GM19238 (cell line): ENCODE measurements at regions not wholly inside any gene's neighbourhood (a gene's known extent, or its start where the extent isn't known, plus 50 kb on each side); places are given as distances from the start of the nearest gene placed in this dataset.

Experiments used
- DNase-seq: peaks from one replicate; pipeline ENCODE4 v3.0.0; 2011; ENCODE audit warnings: low spot score; ENCODE audit not compliant: insufficient read length

DNA sequence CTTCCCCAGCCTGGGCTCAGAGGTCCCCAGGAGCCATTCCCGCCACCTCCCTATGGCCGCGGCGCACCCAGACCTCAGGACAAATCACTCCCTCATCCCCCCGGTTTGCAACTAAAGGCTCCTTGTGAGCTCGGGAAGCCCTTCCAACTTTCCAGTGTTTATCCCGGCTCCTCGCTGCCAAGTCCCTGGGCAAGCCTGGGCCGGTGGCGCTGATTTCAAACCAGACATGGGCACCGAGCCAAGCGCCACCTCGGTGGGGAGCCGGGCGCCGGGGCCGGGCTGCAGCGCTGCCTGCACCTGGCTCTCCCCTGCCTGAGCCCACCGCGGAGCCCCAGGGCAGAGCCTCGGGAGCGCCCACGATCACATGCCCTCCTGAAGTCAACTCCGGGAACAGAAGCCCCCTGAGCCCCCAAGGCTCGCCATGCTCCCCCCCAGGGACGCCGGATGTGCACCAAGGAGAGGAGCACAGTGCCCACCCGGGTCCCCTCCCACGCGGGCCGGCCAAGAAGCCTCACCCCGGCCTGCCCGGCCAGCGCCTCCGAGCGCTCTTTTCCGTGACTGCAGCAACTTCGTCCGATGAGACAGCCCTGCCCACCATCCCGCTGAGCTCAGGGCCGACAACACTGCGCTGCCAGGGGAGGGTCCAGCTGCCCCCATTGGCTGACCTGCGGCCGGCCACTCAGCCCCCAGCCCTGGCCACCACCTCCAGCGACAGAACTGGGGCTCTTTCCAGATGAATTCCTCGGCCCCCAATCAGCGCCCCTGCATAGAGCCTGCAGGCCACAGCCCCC lies 50.0 kb downstream of the NCOR2 start:
- DNase-seq = no peak

DNA sequence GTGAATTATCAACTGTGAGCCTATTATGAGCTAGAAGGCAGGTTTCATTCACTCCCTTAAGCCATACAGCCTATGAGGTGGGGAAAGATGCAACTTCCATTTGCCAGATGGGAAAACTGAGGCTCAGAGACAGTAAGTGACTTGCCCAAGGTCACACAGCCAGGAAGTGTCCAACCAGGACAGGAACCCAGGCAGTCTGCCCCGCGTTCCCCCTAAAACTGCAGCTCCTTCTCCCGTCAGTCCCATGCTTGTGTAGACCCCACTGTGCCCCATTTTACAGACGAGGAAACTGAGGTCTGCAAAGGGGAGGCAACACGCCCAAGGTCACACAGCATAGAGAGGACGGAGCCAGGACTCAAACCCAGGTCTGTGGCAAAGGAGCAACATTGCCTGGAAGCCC lies 50.6 kb downstream of the NCOR2 start:
- no peak for DNase-seq

DNA sequence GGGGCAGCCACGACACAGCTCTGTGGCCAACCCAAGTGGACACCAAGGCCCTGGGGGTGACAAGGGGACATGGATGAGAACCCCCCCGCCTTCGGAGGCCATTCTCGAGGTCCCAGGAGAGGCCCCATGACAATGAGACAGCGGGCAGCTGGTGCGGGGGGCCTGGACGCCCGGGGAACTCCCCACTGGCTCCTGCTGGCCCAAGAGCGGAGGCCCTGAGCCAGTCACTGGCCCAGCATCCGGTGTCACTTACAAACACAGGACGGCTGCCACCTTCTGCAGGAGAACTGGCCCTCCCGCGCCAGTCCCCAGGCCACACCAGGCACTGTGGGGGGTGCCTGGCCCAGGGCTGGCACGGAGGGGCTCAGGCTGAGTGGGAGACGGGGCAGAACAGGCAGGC lies 51.4 kb downstream of the NCOR2 start:
- DNase-seq = no peak

DNA sequence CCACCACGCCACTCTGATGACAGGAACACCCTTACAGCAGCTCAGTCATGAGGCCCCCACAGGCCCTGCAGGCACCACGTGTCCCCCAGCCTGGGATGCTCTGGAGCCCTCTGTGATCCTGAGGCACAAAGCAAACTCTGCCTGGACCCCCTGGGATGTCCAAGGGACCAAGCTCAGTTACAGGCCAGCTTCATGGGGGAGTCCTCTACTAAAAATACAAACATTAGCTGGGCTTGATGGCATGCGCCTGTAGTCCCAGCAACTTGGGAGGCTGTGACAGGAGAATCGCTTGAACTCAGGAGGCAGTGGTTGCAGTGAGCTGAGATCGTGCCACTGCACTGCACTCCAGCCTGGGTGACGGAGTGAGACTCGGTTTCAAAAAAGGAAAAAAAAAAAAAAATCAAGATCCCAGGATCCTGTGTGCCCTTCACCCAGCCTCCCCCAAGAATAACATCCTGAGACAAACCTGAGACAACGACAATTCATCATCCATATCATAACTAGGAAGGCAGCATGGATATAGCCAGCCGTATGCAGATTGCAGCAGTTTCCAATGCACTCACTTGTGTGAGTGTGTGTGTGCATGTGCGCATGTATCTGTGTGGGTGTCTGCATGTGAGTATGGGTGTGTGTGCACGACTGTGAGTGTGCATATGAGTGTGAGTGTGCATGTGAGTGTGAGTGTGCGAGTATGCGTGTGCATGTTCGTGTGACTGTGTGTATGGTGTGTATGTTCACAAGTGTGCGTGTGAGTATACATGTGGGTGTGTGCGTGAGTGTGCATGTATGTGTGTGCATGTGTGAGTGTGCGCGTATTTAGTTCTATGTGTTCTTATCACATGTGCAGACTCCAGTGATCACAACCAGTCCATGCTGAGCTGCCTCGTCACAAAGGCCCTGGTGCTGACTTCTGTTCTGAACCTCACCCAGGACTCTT lies 52.1 kb downstream of the NCOR2 start:
- DNase-seq = no peak

DNA sequence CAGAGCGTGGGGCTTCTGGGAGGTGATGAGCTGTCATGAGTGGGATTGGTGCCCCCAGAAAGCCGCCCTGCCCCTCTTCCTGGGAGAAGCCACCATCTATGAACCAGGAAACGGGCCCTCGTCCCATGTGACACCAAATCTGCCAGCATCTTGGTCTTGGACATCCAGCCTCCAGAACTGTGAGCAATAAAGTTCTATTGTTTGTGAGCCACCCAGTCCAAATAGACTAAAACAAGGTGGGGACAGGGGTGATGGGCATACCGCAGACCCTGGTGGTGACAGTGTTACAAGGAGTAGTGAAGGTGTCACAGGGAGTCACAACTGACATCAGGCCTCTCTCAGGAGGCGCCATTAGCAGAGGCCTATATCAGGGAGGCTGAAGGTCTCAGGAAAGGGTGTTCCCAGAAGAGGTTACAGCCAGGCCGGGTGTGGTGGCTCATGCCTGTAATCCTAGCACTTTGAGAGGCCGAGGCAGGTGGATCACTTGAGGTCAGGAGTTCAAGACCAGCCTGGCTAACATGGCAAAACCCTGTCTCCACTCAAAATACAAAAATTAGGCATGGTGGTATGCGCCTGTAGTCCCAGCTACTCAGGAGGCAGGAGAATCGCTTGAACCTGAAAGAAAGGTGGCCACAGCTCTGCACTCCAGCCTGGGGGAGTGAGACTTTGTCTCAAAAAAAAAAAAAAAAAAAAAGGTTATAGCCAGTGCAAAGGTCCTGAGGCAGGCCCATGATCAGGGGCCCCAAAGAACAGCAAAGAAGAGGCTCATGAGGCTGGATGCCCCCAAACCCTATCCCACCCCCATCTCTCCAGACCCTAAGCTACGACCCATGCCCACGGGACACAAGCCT lies 53.0 kb downstream of the NCOR2 start:
- DNase-seq = no peak

DNA sequence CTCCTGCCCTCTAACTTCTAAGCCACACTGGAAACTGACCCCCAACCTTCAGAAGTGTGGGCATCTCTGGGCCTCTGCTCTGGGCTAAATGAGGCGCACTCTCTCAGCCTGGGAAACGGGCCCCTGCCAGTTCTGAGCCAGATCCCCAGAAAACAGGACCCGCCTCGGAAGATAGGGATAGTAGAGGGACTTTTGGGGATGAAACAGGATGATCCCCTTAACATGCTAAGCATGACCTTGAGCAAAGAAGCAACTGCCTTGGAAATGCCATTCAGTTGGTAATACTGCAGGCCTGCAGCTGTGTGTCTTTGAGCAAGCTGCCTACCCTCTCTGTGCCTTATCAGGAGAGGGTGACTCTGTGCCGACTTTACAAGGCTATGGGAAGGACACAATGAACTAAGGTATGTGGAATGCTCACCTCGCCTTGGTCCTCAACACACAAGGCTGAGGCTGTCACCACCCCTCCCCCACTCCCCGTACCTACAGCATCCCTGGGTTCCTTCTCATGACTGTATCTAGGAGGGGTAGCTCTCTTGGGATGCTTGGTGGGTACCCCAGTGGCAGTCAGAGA lies 54.0 kb downstream of the NCOR2 start:
- no peak for DNase-seq

DNA sequence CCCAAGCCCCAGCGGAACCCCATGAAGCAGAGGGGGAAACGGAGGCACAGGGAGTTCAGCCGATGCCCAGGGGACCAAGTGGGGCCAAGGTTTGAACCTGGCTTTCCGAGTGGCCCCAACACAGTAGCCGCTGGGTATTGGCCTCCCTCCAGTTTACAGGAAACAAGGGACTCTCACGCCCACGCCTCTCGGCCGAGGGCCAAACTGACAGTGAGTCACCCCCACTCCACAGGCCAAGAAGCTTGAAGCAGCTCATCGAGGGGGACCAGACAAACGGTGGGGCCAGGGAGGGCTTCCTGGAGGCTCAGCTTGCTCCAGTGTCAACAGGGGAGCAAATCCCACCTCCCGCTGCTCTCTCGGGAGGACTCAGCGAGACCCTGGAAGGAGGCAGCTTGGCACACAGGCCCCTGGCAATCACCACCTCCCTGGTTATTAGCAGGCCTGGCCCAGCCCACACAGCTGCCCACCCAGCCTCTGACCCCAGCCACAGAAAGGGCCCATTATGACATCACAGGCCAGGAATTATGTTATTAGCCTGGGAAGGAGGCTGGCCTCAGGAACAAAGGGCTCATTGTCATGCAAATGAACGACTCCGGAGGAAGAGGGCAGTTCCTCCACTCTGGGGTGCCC lies 54.6 kb downstream of the NCOR2 start:
- no peak for DNase-seq

DNA sequence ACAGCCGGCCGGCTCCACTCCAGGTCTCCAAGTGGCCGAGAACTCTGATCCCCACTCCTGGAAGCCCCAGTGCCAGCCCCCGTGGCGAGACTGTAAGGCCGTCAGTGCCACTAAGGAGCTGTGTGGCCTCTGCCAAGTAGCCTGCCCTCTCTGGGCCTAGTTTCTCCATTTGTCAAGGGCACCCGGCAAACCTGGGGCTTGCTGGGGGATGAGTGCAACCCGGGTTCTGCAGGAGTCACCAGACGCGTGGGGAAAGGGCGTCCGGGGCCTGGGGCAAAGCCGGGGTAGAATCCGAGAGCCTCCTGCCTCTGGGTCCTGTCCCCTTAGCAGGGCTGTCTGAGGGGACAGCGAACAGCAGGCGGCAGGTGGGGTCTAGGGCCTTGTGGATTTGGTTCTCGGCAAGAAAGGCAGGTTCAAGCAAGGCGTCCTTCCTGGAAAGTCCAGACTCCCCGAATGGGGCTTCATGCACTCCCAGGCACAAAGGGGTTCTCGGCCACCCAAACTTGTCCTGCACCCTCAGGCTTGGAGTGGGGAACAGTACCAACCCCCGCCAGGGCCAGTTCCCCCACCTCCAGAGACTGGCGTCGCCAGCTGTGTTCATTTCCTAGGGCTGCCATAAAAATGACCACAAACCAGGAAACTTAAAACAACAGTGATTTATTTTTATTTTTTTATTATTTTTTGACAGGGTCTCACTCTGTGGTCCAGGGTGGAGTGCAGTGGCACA lies 56.0 kb downstream of the NCOR2 start:
- DNase-seq = no peak

DNA sequence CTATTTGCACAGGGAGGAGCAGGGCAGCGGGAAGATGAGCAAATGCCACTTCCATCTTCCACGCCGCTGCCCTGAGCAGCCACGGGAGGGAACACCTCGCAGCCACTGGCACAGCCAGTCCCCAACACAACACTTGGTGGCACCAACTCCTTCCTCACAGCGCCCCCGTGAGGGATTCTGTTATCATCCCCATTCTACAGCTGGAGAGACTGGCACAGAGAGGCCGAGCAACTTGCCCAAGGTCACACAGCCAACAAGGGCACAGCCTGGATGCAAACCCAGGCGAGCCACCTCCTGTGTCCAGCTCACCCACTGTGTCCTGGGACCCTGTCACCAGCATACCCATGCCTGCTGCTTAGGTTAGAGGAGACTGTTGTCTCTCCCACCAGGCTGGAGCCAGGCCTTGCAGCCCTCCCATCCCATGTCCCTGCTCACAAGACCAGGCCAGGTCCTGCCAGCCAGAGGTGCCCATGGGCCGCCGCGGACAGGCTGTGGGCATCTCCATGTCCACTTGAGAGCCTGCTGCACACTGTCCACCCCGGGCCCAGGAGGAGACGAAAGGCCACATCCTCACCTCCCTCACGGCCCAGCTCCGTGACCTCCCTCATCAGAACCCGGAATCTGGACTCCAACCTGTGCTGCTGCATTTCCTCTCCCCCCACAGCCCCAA lies 57.0 kb downstream of the NCOR2 start:
- no peak for DNase-seq

DNA sequence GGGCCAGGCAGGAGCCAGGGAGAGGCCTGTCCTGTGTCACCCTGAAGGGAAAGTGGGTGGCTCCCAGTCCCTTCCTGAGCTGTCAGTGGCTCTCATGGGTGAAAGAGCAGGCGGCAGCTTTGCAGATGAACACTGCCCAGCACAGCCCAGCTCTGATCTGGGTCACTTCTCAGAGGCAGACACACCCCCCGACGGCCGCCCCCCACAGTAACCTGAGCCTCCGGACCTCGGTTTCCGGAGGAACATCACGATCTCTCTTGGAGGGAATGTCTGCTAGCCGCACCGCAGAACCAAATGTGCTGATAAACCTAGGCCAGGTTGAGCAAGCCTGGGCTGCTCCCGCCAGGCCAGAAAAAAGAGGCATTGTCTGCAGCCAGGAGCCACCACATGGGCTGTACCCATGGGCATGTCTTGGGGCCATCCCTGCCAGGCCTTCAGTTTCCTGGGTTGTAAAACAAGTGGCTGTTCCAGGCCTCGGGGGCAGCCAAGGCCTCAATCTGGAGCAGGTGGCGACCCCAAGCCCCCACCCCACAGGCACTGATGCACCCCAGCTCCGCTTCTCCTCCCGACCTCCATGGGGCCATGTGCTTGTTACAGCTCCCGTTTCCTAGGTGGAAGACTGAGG lies 57.6 kb downstream of the NCOR2 start:
- no peak for DNase-seq

DNA sequence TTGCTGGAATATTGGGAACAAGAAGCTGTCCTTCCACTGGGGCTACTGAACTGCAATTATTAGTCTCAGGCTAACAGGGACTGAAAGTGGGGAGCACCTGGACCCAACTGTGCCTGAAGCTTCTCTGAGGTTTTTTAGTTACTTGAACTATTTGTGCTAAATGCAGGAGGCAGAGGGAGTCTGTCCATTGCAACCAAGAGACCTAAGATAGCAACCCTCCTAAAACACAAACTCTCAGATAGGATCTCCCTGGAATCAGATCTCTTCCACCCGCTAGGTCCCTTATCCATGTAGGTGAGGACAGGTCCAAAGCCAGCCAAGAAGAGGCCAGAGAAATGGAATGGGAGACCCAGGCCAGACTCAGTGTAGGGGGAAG lies 58.1 kb downstream of the NCOR2 start:
- no peak for DNase-seq

DNA sequence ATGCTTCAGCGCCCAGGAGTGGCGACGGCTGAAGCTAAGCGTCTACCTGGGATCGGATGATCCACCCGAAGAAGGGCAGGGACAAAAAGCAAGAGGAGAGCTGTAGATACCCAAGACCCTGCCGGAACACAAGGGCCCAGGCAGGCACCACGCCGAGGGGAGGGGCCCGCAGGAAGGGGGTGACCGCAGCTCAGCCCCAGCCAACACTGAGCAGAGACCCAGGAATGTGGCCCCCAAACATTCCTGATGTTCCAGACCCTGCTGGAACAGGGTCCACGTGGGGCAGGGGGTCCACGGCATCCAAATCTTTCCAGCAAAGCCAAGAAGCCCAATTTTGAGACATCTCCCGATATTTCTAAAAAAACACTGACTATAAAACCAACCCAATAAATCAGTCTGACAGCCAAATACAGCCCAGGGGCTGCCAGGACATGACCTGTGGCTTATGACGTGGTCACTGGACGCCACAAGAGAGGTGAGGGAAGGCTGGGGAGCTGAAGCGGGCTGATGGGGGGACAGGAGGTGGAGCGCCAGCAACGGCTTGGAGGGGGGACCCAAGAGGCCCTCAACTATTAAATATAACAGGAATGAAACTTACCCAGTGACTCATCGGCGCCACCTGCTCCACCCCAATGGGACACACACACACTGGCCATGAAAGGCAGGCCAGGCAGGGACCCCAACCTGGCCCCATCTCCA lies 58.9 kb downstream of the NCOR2 start:
- DNase-seq = no peak

DNA sequence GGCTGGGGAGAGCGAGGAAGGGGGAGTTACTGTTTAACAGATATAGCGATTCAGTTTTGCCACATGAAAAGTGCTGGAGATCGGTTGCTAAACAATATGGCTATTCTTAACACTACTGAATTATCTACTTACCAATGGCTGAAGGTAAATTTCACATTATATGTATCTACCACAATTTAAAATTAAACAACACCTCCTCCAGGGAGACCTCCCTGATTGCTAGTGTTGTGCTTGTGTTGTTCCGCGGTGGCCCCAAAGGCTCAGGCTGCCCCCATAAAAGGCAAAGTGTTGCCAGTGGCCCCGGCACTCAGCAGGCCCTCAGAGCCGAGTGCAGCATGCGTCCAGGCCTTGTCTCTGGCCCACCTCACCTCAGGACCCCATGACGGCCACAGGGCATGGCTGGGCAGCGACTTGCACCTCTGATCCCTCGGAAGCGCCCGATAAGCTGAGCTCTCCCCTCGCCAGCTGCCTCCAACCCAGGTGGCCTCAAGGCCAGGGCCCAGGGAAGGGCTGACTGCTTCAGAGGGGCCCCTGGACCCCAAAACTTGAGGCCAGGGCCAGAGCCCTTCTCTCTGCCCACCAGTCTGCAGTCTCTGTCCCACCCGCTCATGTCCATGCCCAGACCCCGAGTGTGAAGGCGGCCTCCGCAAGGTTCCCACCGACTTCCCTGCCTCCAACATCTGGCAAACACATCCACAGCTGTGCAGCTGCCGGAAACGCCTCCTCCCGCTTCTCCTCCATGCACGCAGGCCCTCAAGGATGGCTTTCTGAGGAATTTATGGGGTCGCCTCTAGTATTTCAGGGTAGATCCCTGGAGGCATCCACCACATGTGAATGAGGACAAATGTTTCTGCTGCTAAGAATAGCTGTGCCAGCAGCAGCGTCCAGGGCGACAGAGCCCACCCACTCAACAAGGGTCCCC lies 60.0 kb downstream of the NCOR2 start:
- no peak for DNase-seq

DNA sequence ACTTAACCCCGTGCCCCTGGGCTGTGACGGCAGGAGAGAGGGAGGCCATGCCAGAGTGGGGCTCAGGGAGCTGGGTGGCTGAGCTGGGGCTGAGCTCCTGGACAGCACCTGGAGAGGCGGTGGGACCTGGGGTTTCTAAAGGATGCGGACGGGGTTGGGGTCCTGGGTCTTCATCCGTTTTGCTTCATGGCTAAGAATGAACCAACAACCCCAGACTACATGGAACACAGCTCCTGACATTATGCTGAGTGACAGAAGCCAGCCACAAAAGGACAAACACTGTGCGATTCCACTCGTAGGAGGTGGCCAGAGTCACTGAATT lies 60.6 kb downstream of the NCOR2 start:
- no peak for DNase-seq

DNA sequence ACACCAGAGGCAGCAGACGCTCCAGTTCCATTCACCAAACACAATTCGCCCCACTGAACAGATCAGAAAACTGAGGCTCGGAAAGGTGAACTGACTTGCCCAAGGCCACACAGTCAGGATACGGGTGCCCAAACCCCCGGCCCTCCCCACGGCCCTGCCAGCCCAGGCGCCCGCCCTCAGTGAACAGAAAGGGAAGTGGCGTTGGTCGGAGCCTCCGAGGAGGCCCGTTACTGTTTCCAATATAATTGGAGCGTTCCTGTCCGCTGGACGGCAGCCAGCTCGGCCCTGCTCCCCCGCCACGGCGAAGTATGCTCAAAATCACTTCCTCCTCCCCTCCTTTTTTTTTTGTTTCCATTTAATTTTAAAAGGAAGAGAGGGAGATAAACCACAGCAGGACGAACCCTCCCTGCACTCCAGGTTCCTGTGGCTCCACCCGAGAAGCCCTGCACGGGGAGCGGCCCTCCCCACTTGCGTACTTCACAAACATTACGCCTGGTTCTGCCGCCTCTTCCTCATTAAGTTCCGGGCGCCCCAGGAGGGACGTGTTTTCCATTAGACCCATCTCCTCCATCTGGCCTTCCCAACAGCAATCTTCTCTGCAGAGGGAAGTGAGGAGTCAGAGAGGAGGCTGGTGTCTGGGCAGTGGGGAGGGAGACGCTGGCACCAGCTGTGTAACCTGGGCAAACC lies 61.1 kb downstream of the NCOR2 start:
- DNase-seq = no peak

DNA sequence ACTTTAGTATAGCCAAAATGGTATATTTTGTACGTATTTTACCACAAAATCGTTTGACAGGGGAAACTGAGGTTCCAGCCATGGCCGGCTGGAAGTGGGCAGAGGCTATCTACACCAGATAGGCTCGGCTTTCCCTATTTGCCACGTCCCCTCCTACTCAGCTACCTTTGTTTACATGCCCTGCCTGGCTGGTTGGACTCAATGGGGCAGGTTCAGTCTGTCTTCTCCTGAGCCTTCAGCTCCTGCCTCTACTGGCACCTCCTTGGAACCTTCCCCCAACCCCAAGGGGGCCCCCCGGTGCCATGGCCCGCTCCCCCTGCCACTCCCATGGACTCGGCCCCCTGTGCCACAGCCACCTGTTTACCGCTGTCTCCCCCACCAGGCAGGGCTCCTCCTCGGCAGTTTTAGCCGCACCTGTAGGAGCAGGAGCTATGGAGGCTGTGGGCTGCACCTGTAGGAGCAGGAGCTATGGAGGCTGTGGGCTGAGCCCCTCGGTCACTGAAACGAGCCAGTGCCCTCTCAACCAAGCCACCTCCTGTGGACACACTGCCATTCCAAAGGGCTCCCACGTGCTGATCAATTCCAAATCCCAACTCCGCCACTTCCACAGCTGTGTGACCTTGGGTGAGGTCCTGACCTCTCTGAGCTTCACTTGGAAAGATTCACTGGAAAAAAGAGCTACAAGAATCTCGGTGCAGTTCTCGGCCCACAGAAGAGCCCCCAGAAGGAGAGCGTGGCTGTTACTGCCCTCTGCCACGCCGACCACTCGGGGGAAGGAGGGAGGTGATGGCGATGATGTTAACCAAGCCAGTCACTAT lies 62.2 kb downstream of the NCOR2 start:
- DNase-seq = no peak
